CD14-positive monocyte (primary cell): ENCODE measurements at regions not wholly inside any gene's neighbourhood (a gene's known extent, or its start where the extent isn't known, plus 50 kb on each side); places are given as distances from the start of the nearest gene placed in this dataset.

Experiments used
- DNase-seq, 3 donors: peaks; one replicate each; pipeline ENCODE4 v3.0.0-alpha.2; 2011 to 2022
- H2AFZ ChIP-seq: 2 replicates; pipeline ENCODE4 v1.6.0; 2012; ENCODE audit warnings: mild to moderate bottlenecking, low read depth, low read length, inconsistent platforms; ENCODE audit not compliant: insufficient read depth, poor library complexity, severe bottlenecking
- H3K27ac ChIP-seq, 2 donors: 1 replicate in 1 of 2; 2 replicates in 1 of 2; pipeline ENCODE4 v1.5.1; 2012 to 2013; ENCODE audit warnings: low read length in 2 of 2, control low read depth in 1 of 2, inconsistent platforms in 1 of 2, low read depth in 1 of 2, mild to moderate bottlenecking in 1 of 2
- H3K27me3 ChIP-seq, 2 donors: one replicate each; pipeline versions ENCODE4 v1.6.0 to v1.6.1; 2011 to 2013; ENCODE audit warnings: low read length in 2 of 2; ENCODE audit not compliant: control insufficient read depth in 2 of 2, insufficient read depth in 2 of 2
- H3K36me3 ChIP-seq, 2 donors: replicated peaks in 1 of 2; 1 replicate in 1 of 2; 2 replicates in 1 of 2; pipeline versions ENCODE4 v1.5.1 to v1.6.1; 2012 to 2013; ENCODE audit warnings: low read length in 2 of 2, control low read depth in 1 of 2, inconsistent platforms in 1 of 2, mild to moderate bottlenecking in 1 of 2; ENCODE audit not compliant: insufficient read depth in 2 of 2, control insufficient read depth in 1 of 2
- H3K4me1 ChIP-seq, 2 donors: 1 replicate in 1 of 2; 2 replicates in 1 of 2; pipeline versions ENCODE4 v1.5.1 to v1.6.1; 2012 to 2013; ENCODE audit warnings: low read length in 2 of 2, control low read depth in 1 of 2, inconsistent platforms in 1 of 2, mild to moderate bottlenecking in 1 of 2, moderate library complexity in 1 of 2; ENCODE audit not compliant: insufficient read depth in 2 of 2, control insufficient read depth in 1 of 2
- H3K4me2 ChIP-seq: replicated peaks from 2 replicates; pipeline ENCODE3; 2012; ENCODE audit warnings: low read length, moderate library complexity, mild to moderate bottlenecking; ENCODE audit not compliant: poor library complexity, severe bottlenecking; ENCODE audit errors: extremely low read depth
- H3K4me3 ChIP-seq, 3 experiments: fragments of 200-600 bp in 1 of 3; sonication (generic) in 1 of 3; replicated peaks in 1 of 3; 1 replicate in 2 of 3; 2 replicates in 1 of 3; pipeline ENCODE4 v1.5.1; 2011 to 2013; ENCODE audit warnings: low read length in 3 of 3, mild to moderate bottlenecking in 3 of 3, control low read depth in 2 of 3, low read depth in 2 of 3, inconsistent platforms in 1 of 3, moderate library complexity in 1 of 3
- H3K79me2 ChIP-seq: 2 replicates; pipeline ENCODE4 v1.6.0; 2012; ENCODE audit warnings: mild to moderate bottlenecking, control low read depth, inconsistent platforms, low read length, moderate library complexity; ENCODE audit not compliant: insufficient read depth
- H3K9ac ChIP-seq: 2 replicates; pipeline ENCODE4 v1.6.0; 2017; ENCODE audit warnings: low read length, mild to moderate bottlenecking; ENCODE audit not compliant: insufficient read depth, poor library complexity, severe bottlenecking
- H3K9me3 ChIP-seq, 2 donors: replicated peaks in 1 of 2; 1 replicate in 1 of 2; 2 replicates in 1 of 2; pipeline versions ENCODE4 v1.5.1 to v1.6.1; 2012 to 2013; ENCODE audit warnings: low read length in 2 of 2, control low read depth in 1 of 2; ENCODE audit not compliant: control insufficient read depth in 1 of 2, insufficient read depth in 1 of 2
- H4K20me1 ChIP-seq: 2 replicates; pipeline ENCODE4 v1.6.0; 2012; ENCODE audit warnings: mild to moderate bottlenecking, low read length, control low read depth, moderate library complexity; ENCODE audit not compliant: insufficient read depth
- H3K27ac Mint-ChIP-seq, 7 donors: one replicate each; pipeline ENCODE4 v1.8.0; 2020; ENCODE audit warnings: mild to moderate bottlenecking in 7 of 7, mixed read lengths in 7 of 7, moderate library complexity in 6 of 7, inconsistent platforms in 2 of 7
- H3K27me3 Mint-ChIP-seq, 3 donors: one replicate each; pipeline ENCODE4 v1.8.0; 2021 to 2022; ENCODE audit warnings: low read depth in 3 of 3, mild to moderate bottlenecking in 3 of 3, mixed read lengths in 3 of 3, moderate library complexity in 3 of 3, inconsistent platforms in 1 of 3
- H3K36me3 Mint-ChIP-seq, 2 donors: one replicate each; pipeline ENCODE4 v1.8.0; 2020; ENCODE audit warnings: mixed read lengths in 2 of 2, inconsistent platforms in 1 of 2, mild to moderate bottlenecking in 1 of 2
- H3K4me1 Mint-ChIP-seq: one replicate; pipeline ENCODE4 v1.8.0; 2020; ENCODE audit warnings: mild to moderate bottlenecking, mixed read lengths
- H3K4me3 Mint-ChIP-seq, 2 donors: one replicate each; pipeline ENCODE4 v1.8.0; 2020; ENCODE audit warnings: mild to moderate bottlenecking in 2 of 2, mixed read lengths in 2 of 2, moderate library complexity in 1 of 2
- H3K9me3 Mint-ChIP-seq, 7 donors: one replicate each; pipeline ENCODE4 v1.8.0; 2020 to 2022; ENCODE audit warnings: mixed read lengths in 7 of 7, mild to moderate bottlenecking in 6 of 7, moderate library complexity in 6 of 7, inconsistent platforms in 2 of 7
- CTCF ChIP-seq: fragments of 200-600 bp; IDR thresholded peaks from one replicate; pipeline ENCODE4 v1.8.0; 2022; ENCODE audit warnings: antibody characterized with exemption, mild to moderate bottlenecking
- WGBS: methylation state at CpG from one replicate; pipeline ENCODE4 v1.1.5; 2013; ENCODE audit warnings: missing lambda C conversion rate; ENCODE audit not compliant: insufficient coverage; 5-methylcytosine and 5-hydroxymethylcytosine counted together
- intact Hi-C, 2 donors: fragments of 100-400 bp; cut with micrococcal nuclease; formaldehyde crosslinking; loops; one replicate each; pipeline versions ENCODE4 v1.15.0 to v1.15.1; 2023

DNA sequence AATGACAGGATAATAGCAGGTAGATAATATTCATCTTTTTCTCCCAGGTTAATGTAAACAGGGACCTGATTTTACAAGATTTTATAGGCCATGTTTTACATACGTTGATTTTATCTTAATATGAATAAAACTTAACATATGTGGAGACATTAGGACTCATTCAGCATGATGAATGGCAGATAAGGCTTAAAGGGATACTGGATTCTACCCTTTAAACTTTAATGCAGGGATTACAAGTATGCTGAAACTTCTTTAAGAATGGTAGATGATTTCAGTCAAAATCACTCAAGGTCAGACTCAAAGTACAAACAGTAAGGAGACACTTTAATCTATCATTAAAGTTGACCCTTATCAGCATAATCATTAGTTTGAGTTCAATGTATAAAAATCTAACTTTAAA lies 274.5 kb upstream of the IZUMO3 start:
- Histone ChIP-seq H3K27ac (no peak overlapping the region), H3K79me2 (no peaks in the 10 kb centered on the region), H3K4me1 (no peaks in the 10 kb centered on the region), H4K20me1 (no peaks in the 10 kb centered on the region), H3K9ac (no peak overlapping the region), H3K9me3 (peaks cover 0 to 7% of the 10 kb centered on the region in 2 donors), H3K36me3 (no peaks in the 10 kb centered on the region), H3K27me3 (no peaks in the 10 kb centered on the region), H3K4me3 (no peak overlapping the region), H2AFZ (no peak overlapping the region), H3K4me2 (no peak overlapping the region)
- Mint-ChIP-seq H3K27me3 (no peaks in the 10 kb centered on the region), H3K27ac (no peak overlapping the region), H3K9me3 (peaks cover 0 to 2% (median 0%) of the 10 kb centered on the region in 7 donors), H3K36me3 (no peaks in the 10 kb centered on the region), H3K4me3 (no peak overlapping the region), H3K4me1 (no peaks in the 10 kb centered on the region)
- no peak for TF ChIP-seq CTCF
- WGBS, result no CpG with 5 or more reads among the region's 1 CpG
- no peak for DNase-seq
- intact Hi-C loops, result no loop called here

DNA sequence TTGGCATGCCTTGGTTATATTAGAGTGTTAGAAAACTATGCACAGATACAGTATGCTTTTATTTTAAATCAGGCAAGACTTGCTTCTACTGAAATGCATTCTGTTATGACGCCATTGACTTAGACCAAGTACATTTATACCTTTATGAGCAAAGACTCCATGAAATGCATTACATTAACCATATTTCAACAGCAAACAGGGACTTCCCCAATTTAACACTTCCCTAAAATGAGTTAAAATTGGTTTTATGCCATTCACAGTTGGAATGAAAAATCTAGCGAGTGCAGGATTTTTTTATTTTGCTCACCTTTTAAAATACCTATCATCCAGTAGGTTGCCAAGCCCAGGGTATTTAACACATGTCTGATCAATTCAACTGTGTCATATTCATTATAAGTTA lies 272.1 kb upstream of the IZUMO3 start:
- no peak for TF ChIP-seq CTCF
- no peaks in the 10 kb centered on the region for H3K27me3 Mint-ChIP-seq
- H3K36me3 ChIP-seq, result no peaks in the 10 kb centered on the region
- H3K4me1 Mint-ChIP-seq, result no peaks in the 10 kb centered on the region
- no peaks in the 10 kb centered on the region for H3K79me2 ChIP-seq
- H3K4me1 ChIP-seq, result no peaks in the 10 kb centered on the region
- DNase-seq, result no peak
- H3K27me3 ChIP-seq, result no peaks in the 10 kb centered on the region
- peaks cover 0 to 7% of the 10 kb centered on the region in 2 donors for H3K9me3 ChIP-seq
- no peak overlapping the region for H3K4me3 ChIP-seq
- H4K20me1 ChIP-seq, result no peaks in the 10 kb centered on the region
- H3K36me3 Mint-ChIP-seq, result no peaks in the 10 kb centered on the region
- H3K27ac ChIP-seq, result no peak overlapping the region
- no CpG with 5 or more reads among the region's 2 CpGs for WGBS
- peaks cover 0 to 2% (median 0%) of the 10 kb centered on the region in 7 donors for H3K9me3 Mint-ChIP-seq
- H2AFZ ChIP-seq, result no peak overlapping the region
- no peak overlapping the region for H3K9ac ChIP-seq
- H3K4me3 Mint-ChIP-seq, result no peak overlapping the region
- intact Hi-C loops, result no loop called here
- no peak overlapping the region for H3K4me2 ChIP-seq
- H3K27ac Mint-ChIP-seq, result no peak overlapping the region
